ENCODE measurements at regions not wholly inside any gene's neighbourhood (a gene's known extent, or its start where the extent isn't known, plus 50 kb on each side); places are given as distances from the start of the nearest gene placed in this dataset.

GRCh38 chr7:153413199-153413539, 639.0 kb upstream of the DPP6 start:
- Histone ChIP-seq H3K4me3 (replicated peaks in 1 of 3; ENCODE audit: low read depth in 2 of 3, low read length in 3 of 3) (no peak overlapping the region), H3K4me1 (ENCODE audit: control insufficient read depth in 1 of 2, insufficient read depth in 2 of 2, low read length in 2 of 2) (no peaks in the 10 kb centered on the region), H3K4me2 (replicated peaks; ENCODE audit: extremely low read depth, low read length, poor library complexity, severe bottlenecking) (no peak overlapping the region), H3K9ac (ENCODE audit: insufficient read depth, low read length, poor library complexity, severe bottlenecking) (no peak overlapping the region), H3K36me3 (replicated peaks in 1 of 2; ENCODE audit: control insufficient read depth in 1 of 2, insufficient read depth in 2 of 2, low read length in 2 of 2) (no peaks in the 10 kb centered on the region), H3K9me3 (replicated peaks in 1 of 2; ENCODE audit: control insufficient read depth in 1 of 2, insufficient read depth in 1 of 2, low read length in 2 of 2) (peaks cover 55% of the 10 kb centered on the region in 2 donors), H4K20me1 (ENCODE audit: insufficient read depth, low read length) (no peaks in the 10 kb centered on the region), H2AFZ (ENCODE audit: insufficient read depth, low read depth, low read length, poor library complexity, severe bottlenecking) (no peak overlapping the region), H3K27ac (ENCODE audit: low read depth in 1 of 2, low read length in 2 of 2) (no peak overlapping the region), H3K79me2 (ENCODE audit: insufficient read depth, low read length) (no peaks in the 10 kb centered on the region), H3K27me3 (ENCODE audit: control insufficient read depth in 2 of 2, insufficient read depth in 2 of 2, low read length in 2 of 2) (no peaks in the 10 kb centered on the region)
- no peak for TF ChIP-seq CTCF (IDR thresholded peaks at IDR 0.05)
- Mint-ChIP-seq H3K4me3 (no peak overlapping the region), H3K27ac (no peak overlapping the region), H3K4me1 (no peaks in the 10 kb centered on the region), H3K9me3 (peaks cover 27 to 55% (median 44%) of the 10 kb centered on the region in 7 donors), H3K27me3 (ENCODE audit: low read depth in 3 of 3) (no peaks in the 10 kb centered on the region), H3K36me3 (no peaks in the 10 kb centered on the region)
- WGBS (ENCODE audit: insufficient coverage), result 80% methylated on average over 1 of the region's 12 CpGs
- intact Hi-C loops (cut with micrococcal nuclease), result no loop called here
- no peak for DNase-seq

DNA sequence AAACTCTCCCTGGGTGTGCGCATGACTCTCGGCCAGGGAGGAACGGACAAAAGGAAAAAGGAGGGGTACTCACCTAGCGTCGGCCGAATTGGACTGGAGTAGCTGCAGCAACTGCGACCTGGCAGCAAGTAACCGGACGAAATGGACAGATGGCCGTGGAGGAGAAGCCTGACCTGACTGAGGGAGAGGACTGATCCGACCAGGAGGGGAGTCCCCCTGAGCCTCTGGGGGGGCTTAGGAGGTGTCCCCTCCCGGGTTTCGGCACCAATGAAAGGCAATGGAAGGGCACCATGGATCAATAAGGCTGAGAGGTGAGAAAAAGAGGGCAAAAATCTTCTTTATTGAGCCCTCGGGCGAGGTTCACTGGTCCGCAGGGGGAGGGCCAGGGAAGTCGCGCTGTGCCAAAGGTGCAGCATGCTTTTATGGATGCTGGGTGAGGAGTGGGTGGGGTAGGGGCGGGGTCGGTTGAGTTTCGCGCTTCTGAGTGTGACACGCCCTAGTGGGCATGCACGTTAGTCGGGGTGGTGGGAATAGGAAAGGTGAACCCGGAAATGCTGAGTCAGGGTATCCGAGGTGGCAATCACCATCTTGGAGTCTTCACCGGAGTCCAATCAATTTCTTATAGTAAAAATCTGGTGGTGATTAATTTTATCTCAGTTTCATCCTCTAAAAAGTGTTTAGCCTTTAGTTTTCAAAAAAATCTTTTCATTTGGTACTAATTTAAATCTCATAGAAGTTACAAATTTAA, 638.5 kb upstream of the DPP6 start:
- Histone ChIP-seq H4K20me1 (ENCODE audit: insufficient read depth, low read length) (no peaks in the 10 kb centered on the region), H3K9ac (ENCODE audit: insufficient read depth, low read length, poor library complexity, severe bottlenecking) (no peak overlapping the region), H3K4me1 (ENCODE audit: control insufficient read depth in 1 of 2, insufficient read depth in 2 of 2, low read length in 2 of 2) (no peaks in the 10 kb centered on the region), H3K4me3 (replicated peaks in 1 of 3; ENCODE audit: low read depth in 2 of 3, low read length in 3 of 3) (no peak overlapping the region), H3K27ac (ENCODE audit: low read depth in 1 of 2, low read length in 2 of 2) (no peak overlapping the region), H3K79me2 (ENCODE audit: insufficient read depth, low read length) (no peaks in the 10 kb centered on the region), H3K4me2 (replicated peaks; ENCODE audit: extremely low read depth, low read length, poor library complexity, severe bottlenecking) (no peak overlapping the region), H3K27me3 (ENCODE audit: control insufficient read depth in 2 of 2, insufficient read depth in 2 of 2, low read length in 2 of 2) (no peaks in the 10 kb centered on the region), H3K9me3 (replicated peaks in 1 of 2; ENCODE audit: control insufficient read depth in 1 of 2, insufficient read depth in 1 of 2, low read length in 2 of 2) (peaks cover 55 to 57% of the 10 kb centered on the region in 2 donors), H3K36me3 (replicated peaks in 1 of 2; ENCODE audit: control insufficient read depth in 1 of 2, insufficient read depth in 2 of 2, low read length in 2 of 2) (no peaks in the 10 kb centered on the region), H2AFZ (ENCODE audit: insufficient read depth, low read depth, low read length, poor library complexity, severe bottlenecking) (no peak overlapping the region)
- peaks cover 27 to 58% (median 46%) of the 10 kb centered on the region in 7 donors for H3K9me3 Mint-ChIP-seq
- no peaks in the 10 kb centered on the region for H3K4me1 Mint-ChIP-seq
- H3K4me3 Mint-ChIP-seq, result no peak overlapping the region
- H3K27ac Mint-ChIP-seq, result no peak overlapping the region
- no peaks in the 10 kb centered on the region for H3K27me3 Mint-ChIP-seq (ENCODE audit: low read depth in 3 of 3)
- no peak for TF ChIP-seq CTCF (IDR thresholded peaks at IDR 0.05)
- no peaks in the 10 kb centered on the region for H3K36me3 Mint-ChIP-seq
- DNase-seq, result no peak
- intact Hi-C loops (cut with micrococcal nuclease), result no loop called here
- WGBS (ENCODE audit: insufficient coverage), result 94% methylated on average over 21 of the region's 28 CpGs

All from CD14-positive monocyte (primary cell).